MCF 10A (cell line): ENCODE measurements at regions not wholly inside any gene's neighbourhood (a gene's known extent, or its start where the extent isn't known, plus 50 kb on each side); places are given as distances from the start of the nearest gene placed in this dataset.

ENCODE experiments used
- BruUV-seq: library from RNA; stranded (reverse); fragments of 400-500 nt; replicated peaks from 2 replicates; lab custom pipeline; 2021; lab: Mats Ljungman, UMichigan
- CTCF ChIA-PET: fragments of 300-600 bp; sonication (Branson Sonifier 250); formaldehyde crosslinking; extraction: SDS; loops from one replicate; lab custom pipeline; 2021; ENCODE audit warnings: antibody characterized with exemption, inconsistent platforms; lab: Yijun Ruan, JAX
- POLR2A ChIA-PET: fragments of 300-600, 350-650 bp; sonication (Branson Sonifier 250); formaldehyde crosslinking; extraction: SDS; loops from one replicate; lab custom pipeline; 2020; ENCODE audit warnings: antibody characterized with exemption, inconsistent platforms; lab: Yijun Ruan, JAX
- DNase-seq: peaks from one replicate; pipeline ENCODE4 v3.0.0-alpha.2; 2018; ENCODE audit not compliant: unreplicated experiment
- H3K27ac Mint-ChIP-seq: one replicate; pipeline ENCODE4 v1.8.0; 2022; ENCODE audit warnings: mild to moderate bottlenecking, low read depth, mixed read lengths; ENCODE audit not compliant: unreplicated experiment
- H3K27me3 Mint-ChIP-seq: one replicate; pipeline ENCODE4 v1.8.0; 2022; ENCODE audit warnings: mixed read lengths; ENCODE audit not compliant: insufficient read depth, unreplicated experiment
- H3K36me3 Mint-ChIP-seq: one replicate; pipeline ENCODE4 v1.8.0; 2022; ENCODE audit warnings: mild to moderate bottlenecking, moderate library complexity, mixed read lengths; ENCODE audit not compliant: insufficient read depth, unreplicated experiment
- H3K4me1 Mint-ChIP-seq: one replicate; pipeline ENCODE4 v1.8.0; 2022; ENCODE audit warnings: mixed read lengths; ENCODE audit not compliant: insufficient read depth, unreplicated experiment
- H3K4me3 Mint-ChIP-seq: one replicate; pipeline ENCODE4 v1.8.0; 2022; ENCODE audit warnings: mild to moderate bottlenecking, moderate library complexity, mixed read lengths; ENCODE audit not compliant: unreplicated experiment
- H3K9me3 Mint-ChIP-seq: one replicate; pipeline ENCODE4 v1.8.0; 2022; ENCODE audit warnings: mixed read lengths; ENCODE audit not compliant: unreplicated experiment
- intact Hi-C: fragments of 100-400 bp; cut with micrococcal nuclease; formaldehyde crosslinking; loops from 2 replicates; pipeline ENCODE4 v1.14.1; 2022
- TF ChIP-seq, protein P1 (sequence below): fragments of 200-600 bp; IDR thresholded peaks from one replicate; pipeline ENCODE4 v1.8.0; 2022; ENCODE audit warnings: antibody characterized with exemption, mild to moderate bottlenecking; ENCODE audit not compliant: unreplicated experiment

DNA sequence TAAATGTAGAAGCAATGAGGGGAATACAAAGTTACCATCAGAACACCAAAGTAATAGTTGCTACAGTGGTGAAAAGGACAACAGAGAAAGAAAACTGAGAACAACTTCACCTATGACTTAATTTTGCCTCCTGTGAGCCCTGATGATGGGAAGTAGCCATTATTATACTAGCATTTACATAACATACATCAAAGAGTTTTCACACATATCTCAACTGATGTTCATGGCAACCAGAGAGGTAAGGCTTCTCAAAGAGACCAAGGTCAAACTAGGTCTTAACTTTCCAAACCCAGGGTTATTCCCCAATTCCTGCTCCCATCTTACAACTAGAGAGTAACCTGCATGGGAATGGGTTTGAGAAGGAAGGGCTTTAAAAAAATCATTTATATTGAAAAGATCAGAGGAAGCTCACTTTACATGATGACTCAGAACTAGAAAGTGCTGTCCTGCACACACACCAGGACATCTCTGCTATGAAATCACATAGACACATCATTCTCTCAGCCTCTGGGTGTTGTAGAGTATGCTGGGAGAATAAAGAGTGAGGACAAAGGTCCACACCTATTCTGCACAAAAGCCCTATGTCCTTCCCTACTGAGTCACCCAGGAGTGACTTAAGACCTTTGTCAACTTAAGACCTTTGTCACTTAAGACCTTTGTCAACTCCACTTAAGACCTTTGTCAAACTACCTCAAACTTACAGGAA is 179.7 kb downstream of the TNFSF18 start:
- intact Hi-C loops = no loop called here
- no peaks in the 10 kb centered on the region for H3K27me3 Mint-ChIP-seq
- DNase-seq = no peak
- ChIA-PET CTCF (no interaction called here), POLR2A (no interaction called here)
- no peaks in the 10 kb centered on the region for H3K9me3 Mint-ChIP-seq
- BruUV-seq = no TSS peak
- H3K36me3 Mint-ChIP-seq = no peaks in the 10 kb centered on the region
- peaks cover 7% of the 10 kb centered on the region for H3K4me1 Mint-ChIP-seq
- no peak overlapping the region for H3K27ac Mint-ChIP-seq
- TF ChIP-seq, protein P1, sequence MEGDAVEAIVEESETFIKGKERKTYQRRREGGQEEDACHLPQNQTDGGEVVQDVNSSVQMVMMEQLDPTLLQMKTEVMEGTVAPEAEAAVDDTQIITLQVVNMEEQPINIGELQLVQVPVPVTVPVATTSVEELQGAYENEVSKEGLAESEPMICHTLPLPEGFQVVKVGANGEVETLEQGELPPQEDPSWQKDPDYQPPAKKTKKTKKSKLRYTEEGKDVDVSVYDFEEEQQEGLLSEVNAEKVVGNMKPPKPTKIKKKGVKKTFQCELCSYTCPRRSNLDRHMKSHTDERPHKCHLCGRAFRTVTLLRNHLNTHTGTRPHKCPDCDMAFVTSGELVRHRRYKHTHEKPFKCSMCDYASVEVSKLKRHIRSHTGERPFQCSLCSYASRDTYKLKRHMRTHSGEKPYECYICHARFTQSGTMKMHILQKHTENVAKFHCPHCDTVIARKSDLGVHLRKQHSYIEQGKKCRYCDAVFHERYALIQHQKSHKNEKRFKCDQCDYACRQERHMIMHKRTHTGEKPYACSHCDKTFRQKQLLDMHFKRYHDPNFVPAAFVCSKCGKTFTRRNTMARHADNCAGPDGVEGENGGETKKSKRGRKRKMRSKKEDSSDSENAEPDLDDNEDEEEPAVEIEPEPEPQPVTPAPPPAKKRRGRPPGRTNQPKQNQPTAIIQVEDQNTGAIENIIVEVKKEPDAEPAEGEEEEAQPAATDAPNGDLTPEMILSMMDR = no peak
- H3K4me3 Mint-ChIP-seq = no peak overlapping the region

DNA sequence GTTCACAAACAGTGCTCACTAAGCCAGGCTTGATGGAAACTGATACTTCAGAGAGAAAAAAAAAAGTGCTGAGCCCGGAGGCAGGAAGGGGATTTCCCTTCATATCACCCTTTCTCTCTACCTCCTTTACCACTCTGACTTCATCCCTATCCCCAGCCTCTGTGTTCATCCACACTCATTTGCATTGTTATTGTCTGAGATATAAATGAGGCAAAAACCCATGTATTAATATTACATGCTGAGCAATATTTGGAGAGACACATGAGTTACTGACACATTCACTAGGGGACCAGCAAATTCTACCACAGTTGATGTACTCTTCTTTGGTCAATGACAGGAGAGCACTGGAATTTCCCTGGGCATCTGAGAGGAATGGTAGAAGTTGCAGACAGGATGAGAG is 175.8 kb downstream of the TNFSF18 start:
- H3K36me3 Mint-ChIP-seq = no peaks in the 10 kb centered on the region
- H3K27me3 Mint-ChIP-seq = no peaks in the 10 kb centered on the region
- ChIA-PET CTCF (no interaction called here), POLR2A (no interaction called here)
- intact Hi-C loops = no loop called here
- BruUV-seq = no TSS peak
- no peak overlapping the region for H3K27ac Mint-ChIP-seq
- no peak overlapping the region for H3K4me3 Mint-ChIP-seq
- H3K9me3 Mint-ChIP-seq = no peaks in the 10 kb centered on the region
- TF ChIP-seq, protein P1 = no peak
- H3K4me1 Mint-ChIP-seq = peaks cover 7% of the 10 kb centered on the region
- DNase-seq = no peak

DNA sequence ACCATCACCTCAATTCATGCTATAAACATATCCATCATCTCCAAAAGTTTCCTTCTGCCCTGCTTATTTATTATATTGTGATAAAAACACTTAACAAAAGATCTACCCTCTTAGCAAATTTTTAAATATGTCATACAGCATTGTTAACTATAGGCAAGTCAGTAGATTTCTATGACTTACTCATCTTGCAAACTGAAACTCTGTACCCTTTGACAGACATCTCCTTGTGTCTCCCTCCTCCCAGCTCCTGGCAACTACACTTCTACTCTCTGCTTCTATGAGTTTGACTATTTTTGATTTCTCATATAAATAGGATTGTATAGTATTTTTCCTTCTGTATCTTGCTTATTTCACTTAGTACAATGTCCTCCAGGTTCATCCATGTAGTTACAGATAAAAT is 174.8 kb downstream of the TNFSF18 start:
- H3K36me3 Mint-ChIP-seq = no peaks in the 10 kb centered on the region
- no peak overlapping the region for H3K27ac Mint-ChIP-seq
- no TSS peak for BruUV-seq
- no peaks in the 10 kb centered on the region for H3K9me3 Mint-ChIP-seq
- TF ChIP-seq, protein P1 = no peak
- no peak overlapping the region for H3K4me3 Mint-ChIP-seq
- H3K4me1 Mint-ChIP-seq = peaks cover 6% of the 10 kb centered on the region
- ChIA-PET POLR2A (no interaction called here), CTCF (interaction anchor here (0.7 kb wide), 1 partner anchor 52 kb away, joined by 3 read pairs; no protein-coding TSS in a partner anchor)
- no peaks in the 10 kb centered on the region for H3K27me3 Mint-ChIP-seq
- intact Hi-C loops = no loop called here
- no peak for DNase-seq

DNA sequence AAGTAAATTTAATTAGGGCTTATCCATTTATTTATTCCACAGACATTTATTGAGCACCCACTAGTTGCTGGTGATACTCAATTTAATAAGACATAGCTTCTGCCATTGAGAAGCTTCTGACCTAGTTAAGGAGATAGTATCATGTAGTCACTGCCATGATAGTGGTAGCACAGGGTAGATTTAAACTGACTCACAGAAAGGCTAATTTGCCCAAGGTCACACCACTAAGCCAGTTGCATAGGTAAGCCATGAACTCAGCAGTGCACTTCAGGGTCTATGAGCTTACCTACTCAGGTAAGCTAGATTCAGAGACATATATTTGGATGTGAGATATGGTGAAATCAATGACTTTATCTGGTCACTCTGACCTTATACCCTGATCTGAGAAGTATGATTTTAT is 168.4 kb downstream of the TNFSF18 start:
- no peaks in the 10 kb centered on the region for H3K9me3 Mint-ChIP-seq
- POLR2A ChIA-PET = no interaction called here
- no TSS peak for BruUV-seq
- H3K27me3 Mint-ChIP-seq = no peaks in the 10 kb centered on the region
- no peak overlapping the region for H3K4me3 Mint-ChIP-seq
- CTCF ChIA-PET = interaction anchor here (2.3 kb wide), 1 partner anchor 27 kb away, joined by 6 read pairs; no protein-coding TSS in a partner anchor
- no peak overlapping the region for H3K27ac Mint-ChIP-seq
- peaks cover 11% of the 10 kb centered on the region for H3K4me1 Mint-ChIP-seq
- no peaks in the 10 kb centered on the region for H3K36me3 Mint-ChIP-seq
- intact Hi-C loops = no loop called here
- no peak for DNase-seq
- TF ChIP-seq, protein P1 = no peak
